ENCODE measurements at regions not wholly inside any gene's neighbourhood (a gene's known extent, or its start where the extent isn't known, plus 50 kb on each side); places are given as distances from the start of the nearest gene placed in this dataset.
"Not testable (repeated sequence)": the region's sequence is repeated elsewhere in the genome, so short reads cannot be mapped to it uniquely, and the experiment has no call there.

DNA sequence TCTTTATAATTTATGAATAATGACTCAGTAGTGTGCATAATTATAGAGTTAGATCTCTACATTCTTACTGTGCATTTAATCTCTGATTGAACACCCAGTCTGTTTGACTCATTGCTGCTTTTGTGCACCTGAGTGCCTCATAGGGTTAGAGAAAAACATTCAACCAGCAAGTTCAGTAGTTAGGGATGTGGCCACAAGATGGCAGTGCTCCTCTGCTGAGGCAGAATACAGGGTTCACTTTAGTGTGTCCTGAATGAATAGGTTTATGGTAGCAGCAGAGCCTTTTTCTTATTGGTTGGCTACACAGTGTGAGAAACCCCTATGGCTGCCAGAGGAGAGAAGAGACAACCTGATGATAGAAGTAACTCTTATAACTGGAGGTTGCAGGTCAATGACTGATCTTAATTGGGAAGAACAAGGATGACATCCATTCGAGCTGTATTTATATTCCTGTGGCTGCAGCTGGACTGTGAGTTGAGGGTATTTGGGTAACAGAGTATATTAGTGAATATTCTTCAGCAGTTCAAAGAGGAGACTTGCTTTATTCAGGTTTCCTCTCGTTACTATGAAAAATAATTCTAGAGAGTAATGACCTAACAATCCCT is 194.9 kb upstream of the OR4E1 start:
- peak; percentile 69 for DNase-seq

- no peak for DNase-seq
Measured at GRCh38 chr14:21867541-21867940, 193.9 kb upstream of the OR4E1 start.

DNA sequence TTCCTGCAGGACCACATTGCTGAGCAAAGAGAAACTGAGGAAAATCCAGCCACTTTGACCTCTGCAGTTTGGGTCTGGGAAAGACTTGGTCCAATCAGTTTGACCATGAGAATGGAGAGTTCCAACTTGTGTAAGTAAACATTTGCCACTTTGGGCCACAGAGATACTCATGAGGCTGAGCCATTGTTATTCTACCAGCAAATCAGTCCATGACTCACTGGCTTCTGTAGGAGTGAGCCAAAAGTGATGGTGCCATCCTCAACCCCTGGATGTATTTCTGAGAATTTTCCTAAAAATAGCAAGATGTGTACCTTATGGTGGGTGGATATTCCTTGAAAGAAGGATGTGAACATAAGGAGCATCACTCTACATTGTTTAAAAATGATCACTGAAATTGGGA is 192.9 kb upstream of the OR4E1 start:
- DNase-seq = no peak

DNA sequence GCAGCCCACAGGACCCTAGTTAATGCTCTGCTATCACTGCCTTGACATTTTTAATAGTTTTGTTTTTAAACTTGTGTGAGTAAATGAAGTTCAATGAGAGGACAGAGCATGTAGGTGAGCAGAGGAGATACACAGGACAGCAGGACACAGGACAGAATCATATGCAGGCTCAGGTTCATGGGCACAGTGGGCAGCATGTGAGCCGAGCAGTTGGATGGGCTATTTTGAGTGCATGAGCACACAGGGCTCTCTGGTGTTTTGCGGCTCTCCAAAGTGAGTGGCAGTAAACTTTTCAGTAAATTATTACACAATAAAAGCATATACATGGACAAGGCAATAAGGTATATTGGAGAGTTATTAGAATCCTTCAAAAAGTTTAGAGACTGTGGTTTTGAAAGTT is 189.7 kb upstream of the OR4E1 start:
- no peak for DNase-seq

DNA sequence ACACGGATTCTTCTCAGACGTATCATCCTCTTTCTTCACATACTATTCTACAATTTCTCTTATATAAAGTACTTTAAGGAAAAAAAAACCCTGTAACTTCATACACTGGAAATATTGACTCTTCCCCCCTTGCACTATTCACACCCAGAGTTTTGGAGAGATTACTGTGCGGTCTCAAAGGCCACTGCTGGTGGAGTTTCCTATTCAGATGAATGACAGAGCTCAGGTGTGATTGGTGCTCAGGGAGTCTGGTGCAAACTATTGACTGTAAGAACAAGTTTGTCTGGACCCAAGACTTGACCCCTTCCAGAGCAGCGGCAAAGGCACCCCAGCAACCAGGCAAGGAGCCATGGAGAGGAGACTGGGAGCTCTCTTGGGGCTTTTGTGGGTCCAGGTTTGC is 187.5 kb upstream of the OR4E1 start:
- DNase-seq = no peak

DNA sequence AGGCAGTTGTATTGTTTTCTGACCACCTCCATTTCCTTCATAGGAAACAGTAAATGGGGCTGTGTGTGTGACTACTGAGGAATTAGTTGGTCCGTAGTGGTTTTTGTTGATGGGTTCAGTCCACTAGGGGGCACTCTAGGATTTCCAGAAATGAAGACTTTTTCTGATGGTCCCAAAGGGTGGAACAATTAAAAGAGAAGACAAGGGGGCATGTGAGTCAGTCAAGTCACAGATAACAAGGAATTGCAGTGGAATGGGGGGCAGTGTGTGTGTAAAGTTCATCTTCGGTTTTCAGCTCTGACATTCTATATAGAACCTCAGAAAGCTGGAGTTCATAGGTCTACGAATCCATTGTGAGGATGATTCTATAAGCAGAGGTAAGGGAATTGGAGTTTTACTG is 186.6 kb upstream of the OR4E1 start:
- peak; percentile 53 for DNase-seq

DNA sequence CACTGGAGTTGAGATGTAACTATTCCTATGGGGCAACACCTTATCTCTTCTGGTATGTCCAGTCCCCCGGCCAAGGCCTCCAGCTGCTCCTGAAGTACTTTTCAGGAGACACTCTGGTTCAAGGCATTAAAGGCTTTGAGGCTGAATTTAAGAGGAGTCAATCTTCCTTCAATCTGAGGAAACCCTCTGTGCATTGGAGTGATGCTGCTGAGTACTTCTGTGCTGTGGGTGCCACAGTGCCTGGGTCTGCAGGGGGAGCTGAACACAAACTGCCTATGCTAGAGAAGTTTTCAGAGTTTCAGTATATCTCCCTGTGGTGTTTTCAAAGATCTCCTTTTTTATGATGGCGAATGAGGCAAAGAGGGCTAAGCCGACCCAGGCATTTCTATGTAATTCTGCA is 179.2 kb upstream of the OR4E1 start:
- DNase-seq = no peak

DNA sequence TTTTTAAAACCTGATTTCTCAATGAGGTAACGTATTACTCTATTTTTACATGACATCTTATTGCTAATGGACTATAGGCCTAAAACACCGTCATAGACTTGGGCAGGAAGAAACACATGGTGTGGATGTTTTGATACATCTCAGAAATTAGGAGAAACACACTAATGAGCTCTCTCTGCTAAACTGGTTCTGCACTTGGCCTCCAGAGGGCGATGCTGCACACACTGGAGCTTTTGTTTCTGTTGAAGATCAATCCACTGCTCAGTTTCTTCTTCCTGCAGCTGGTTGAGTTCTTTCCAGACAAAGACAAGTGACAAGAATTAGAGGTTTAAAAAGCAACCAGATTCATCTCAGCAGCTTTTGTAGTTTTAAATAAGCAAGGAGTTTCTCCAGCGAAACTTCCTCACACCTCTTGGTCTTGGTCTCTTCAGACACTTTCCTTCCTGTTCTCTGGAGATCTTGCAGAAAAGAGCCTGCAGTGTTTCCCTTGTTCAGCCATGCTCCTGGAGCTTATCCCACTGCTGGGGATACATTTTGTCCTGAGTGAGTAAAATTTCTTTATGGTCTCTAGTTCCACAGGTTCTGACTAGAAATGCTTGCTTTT is 178.5 kb upstream of the OR4E1 start:
- peak; percentile 70 for DNase-seq

DNA sequence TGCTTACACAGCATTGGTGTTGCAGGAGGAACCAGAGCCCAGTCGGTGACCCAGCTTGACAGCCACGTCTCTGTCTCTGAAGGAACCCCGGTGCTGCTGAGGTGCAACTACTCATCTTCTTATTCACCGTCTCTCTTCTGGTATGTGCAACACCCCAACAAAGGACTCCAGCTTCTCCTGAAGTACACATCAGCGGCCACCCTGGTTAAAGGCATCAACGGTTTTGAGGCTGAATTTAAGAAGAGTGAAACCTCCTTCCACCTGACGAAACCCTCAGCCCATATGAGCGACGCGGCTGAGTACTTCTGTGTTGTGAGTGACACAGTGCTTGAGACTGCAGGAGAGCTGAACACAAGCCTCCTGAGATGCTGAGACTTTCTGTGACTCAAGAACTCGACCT is 173.3 kb upstream of the OR4E1 start:
- not testable (repeated sequence) for DNase-seq

- peak; percentile 59 for DNase-seq
Measured at GRCh38 chr14:21846227-21846885, 172.7 kb upstream of the OR4E1 start.

DNA sequence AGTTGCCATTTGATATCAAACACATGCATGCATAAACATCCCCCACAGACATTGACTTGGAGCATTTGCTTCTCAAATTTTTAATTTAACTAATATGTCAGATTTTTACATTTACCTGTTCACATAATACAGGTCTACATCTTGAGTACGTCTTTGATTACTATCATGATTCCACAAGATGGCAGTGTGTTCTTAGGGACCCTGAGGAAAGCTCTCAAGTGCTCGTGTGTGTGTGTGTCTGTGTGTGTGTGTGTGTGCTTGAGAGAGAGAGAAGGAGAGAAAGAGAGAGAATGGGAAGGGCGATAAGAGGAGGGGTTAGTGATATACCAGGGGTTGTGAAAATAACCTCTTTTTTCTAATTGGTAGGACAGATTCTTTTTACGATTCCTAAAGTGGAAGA is 167.1 kb upstream of the OR4E1 start:
- no peak for DNase-seq

GRCh38 chr14:21833836-21834235 is 160.2 kb upstream of the OR4E1 start:
- DNase-seq = no peak

DNA sequence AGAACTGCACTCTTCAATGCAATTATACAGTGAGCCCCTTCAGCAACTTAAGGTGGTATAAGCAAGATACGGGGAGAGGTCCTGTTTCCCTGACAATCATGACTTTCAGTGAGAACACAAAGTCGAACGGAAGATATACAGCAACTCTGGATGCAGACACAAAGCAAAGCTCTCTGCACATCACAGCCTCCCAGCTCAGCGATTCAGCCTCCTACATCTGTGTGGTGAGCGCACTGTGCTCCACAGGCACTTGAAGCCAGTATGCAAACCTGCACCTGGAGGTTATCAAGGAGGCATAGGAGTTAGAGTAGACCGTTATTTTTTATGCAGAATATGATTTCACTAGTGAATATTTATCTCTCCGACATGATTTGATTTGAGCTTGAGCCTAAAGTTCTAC is 152.2 kb upstream of the OR4E1 start:
- DNase-seq = no peak

GRCh38 chr14:21825149-21825743 is 151.6 kb upstream of the OR4E1 start:
- peak; percentile 62 for DNase-seq

- no peak for DNase-seq
Measured at GRCh38 chr14:21822109-21822508, 148.5 kb upstream of the OR4E1 start.

- DNase-seq = no peak
Measured at GRCh38 chr14:21820631-21821030, 147.0 kb upstream of the OR4E1 start.

DNA sequence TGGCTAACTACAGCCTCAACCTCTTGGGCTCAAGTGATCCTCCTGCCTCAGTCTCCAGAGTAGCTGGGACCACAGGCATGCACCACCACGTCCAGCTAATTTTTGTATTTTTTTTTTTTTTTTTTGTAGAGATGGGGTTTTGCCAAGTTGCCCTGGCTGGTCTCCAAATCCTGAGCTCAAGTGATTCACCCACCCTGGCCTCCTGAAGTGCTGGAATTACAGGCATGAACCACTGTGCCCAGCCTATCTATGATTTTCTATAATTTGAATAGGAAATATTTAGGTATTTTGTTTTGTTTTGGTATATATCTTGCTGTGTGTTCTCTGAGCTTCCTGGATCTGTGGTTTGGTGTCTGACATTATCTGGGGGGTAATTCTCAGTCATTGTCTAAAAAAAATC is 146.3 kb upstream of the OR4E1 start:
- DNase-seq = not testable (repeated sequence)

DNA sequence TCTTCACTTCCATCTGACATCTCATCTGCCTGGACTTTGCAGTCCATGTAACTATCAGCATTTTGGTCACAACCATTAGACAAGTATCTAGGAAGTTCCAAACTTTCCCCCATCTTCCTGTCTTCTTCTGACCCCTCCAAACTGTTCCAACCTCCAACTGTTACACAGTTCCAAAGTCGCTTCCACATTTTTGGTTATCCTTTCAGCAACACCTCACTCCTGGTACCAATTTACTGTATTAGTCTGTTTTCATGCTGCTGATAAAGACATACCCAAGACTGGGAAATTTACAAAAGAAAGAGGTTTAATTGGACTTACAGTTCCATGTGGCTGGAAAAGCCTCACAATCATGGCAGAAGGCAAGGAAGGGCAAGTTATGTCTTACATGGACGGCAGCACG is 143.4 kb upstream of the OR4E1 start:
- not testable (repeated sequence) for DNase-seq

DNA sequence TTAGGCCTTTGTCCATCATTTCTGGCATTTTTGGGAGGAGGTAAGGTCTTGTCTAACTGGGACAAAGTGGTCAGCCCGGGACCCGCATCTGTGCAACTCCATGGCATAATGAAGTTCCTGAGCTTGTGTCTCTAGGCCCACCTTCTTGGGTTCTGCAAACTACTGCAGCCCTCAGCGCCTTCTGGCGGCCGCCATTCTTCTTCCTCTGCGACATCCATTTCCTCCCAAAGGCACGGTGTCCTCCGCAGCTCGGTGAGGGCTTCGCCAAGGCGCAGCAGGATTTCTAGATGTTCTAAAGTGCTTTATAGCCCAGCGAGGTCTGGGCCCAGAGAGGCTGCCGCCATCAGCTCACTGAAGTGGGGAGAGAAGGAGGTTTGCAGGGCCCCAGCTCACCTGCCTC is 134.4 kb upstream of the OR4E1 start:
- DNase-seq = no peak

DNA sequence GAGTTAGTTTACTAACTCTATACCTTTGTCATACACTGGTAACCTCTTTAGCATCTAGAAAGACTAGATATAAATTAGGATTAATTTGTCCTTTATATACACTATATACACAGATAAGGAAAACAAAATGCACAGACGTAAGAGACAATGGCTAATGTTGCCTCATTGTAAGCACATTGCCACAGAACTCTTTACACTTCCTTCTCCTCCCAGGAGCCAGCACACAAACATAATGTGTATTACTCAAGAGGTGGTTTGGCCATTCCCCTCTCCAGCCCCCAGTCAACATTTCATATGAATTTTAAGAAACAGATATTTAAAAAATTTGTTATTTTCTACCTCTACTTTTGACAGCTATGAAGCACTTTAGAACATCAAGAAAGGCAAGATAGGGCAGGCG is 131.4 kb upstream of the OR4E1 start:
- DNase-seq = no peak

GRCh38 chr14:21802441-21802840 is 128.8 kb upstream of the OR4E1 start:
- DNase-seq = no peak

DNA sequence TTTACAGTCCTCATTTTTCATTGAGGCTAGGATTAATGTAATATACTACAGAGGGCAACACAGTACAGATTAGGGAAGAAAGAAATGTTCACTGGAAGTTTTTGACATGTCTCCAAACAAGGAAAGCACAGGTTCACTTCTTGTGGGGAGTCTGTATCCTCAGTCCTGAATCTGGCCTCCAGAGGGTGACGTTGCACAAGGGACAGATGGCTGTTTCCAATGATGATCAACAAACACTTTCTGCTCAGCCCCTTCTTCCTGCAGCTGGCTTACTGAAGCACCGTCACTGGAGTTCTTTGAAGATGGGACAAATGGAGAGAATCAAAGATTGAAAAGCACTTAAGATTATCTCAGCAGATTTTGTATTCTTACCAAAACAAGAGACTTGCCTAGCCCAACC is 123.3 kb upstream of the OR4E1 start:
- no peak for DNase-seq

DNA sequence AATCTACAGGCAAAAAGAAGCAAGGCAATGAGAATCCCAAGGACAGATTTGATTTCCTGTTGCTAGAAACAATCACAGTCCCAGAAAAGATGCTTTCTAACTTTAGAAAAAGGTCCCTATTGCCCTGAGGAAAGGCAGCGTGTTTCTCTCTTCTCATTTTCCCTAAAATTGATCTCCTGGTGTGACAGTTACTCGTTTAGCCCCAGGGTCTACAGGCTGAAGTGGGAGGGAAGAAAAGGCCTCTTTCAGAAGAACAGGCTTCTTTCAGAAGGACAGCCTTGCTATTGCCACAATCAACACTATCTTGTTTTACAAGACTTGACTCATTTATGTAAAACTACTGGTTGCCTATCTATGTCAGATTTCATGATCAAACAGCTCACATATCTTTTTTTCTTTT is 121.8 kb upstream of the OR4E1 start:
- DNase-seq = no peak

DNA sequence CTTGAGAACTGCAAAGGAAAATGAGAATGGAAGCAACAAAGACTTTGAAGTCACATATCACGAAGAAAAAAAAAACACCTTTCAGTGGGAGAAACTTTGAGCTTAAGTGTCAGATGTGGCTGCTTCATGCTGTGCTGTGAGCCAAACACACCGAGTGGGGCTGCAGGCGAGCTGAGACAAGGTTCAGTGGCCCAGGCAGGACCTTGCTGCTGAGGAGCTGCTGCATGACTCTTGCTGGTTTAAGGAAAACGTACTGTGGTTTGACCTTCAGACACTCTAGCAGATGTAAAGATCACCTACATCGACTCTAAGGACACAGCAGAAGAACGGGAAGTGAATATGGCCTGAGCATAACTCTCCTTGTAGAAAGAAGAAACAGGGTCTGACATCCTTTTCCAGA is 118.1 kb upstream of the OR4E1 start:
- no peak for DNase-seq

Data from hematopoietic multipotent progenitor cell treated with erythropoietin and hydrocortisone succinate and interleukin-3 and kit ligand, for 8 days (in vitro differentiated cells).